GM10248 (cell line): ENCODE measurements at regions not wholly inside any gene's neighbourhood (a gene's known extent, or its start where the extent isn't known, plus 50 kb on each side); places are given as distances from the start of the nearest gene placed in this dataset.

Source experiments
- CTCF ChIA-PET: fragments of 300-600 bp; sonication (Branson Sonifier 250); formaldehyde crosslinking; extraction: SDS; loops from one replicate; lab custom pipeline; 2021; ENCODE audit warnings: antibody characterized with exemption; lab: Yijun Ruan, JAX
- POLR2A ChIA-PET: fragments of 350-650 bp; sonication (Branson Sonifier 250); formaldehyde crosslinking; extraction: SDS; loops from one replicate; lab custom pipeline; 2020; ENCODE audit warnings: antibody characterized with exemption; lab: Yijun Ruan, JAX
- DNase-seq: peaks from one replicate; pipeline ENCODE4 v3.0.0; 2012; ENCODE audit errors: extremely low spot score
- CTCF ChIP-seq: IDR thresholded peaks from 2 replicates; pipeline ENCODE4 v1.5.1; 2012; ENCODE audit warnings: mild to moderate bottlenecking, low read depth; ENCODE audit errors: extremely low read depth, missing control alignments, control extremely low read depth

GRCh38 chr3:15978801-15979200, 181.0 kb upstream of the ANKRD28 start:
- no peak for DNase-seq
- no peak for TF ChIP-seq CTCF
- POLR2A ChIA-PET = no interaction called here
- CTCF ChIA-PET = interaction anchor here (1.0 kb wide), 1 partner anchor 11 kb away, joined by 3 read pairs; no protein-coding TSS in a partner anchor

GRCh38 chr3:15979495-15979894, 181.7 kb upstream of the ANKRD28 start:
- ChIA-PET CTCF (no interaction called here), POLR2A (no interaction called here)
- no peak for DNase-seq
- TF ChIP-seq CTCF = no peak

GRCh38 chr3:15979900-15980299, 182.1 kb upstream of the ANKRD28 start:
- TF ChIP-seq CTCF = no peak
- DNase-seq = no peak
- ChIA-PET POLR2A (no interaction called here), CTCF (no interaction called here)

GRCh38 chr3:15982243-15982642, 184.5 kb upstream of the ANKRD28 start:
- ChIA-PET POLR2A (no interaction called here), CTCF (no interaction called here)
- DNase-seq = no peak
- no peak for TF ChIP-seq CTCF

GRCh38 chr3:15982667-15983196, 185.0 kb upstream of the ANKRD28 start:
- CTCF ChIA-PET = no interaction called here
- DNase-seq = no peak
- POLR2A ChIA-PET = no interaction called here
- TF ChIP-seq CTCF = no peak

GRCh38 chr3:15983232-15983631, 185.5 kb upstream of the ANKRD28 start:
- no peak for TF ChIP-seq CTCF
- POLR2A ChIA-PET = no interaction called here
- CTCF ChIA-PET = no interaction called here
- no peak for DNase-seq

GRCh38 chr3:15983693-15984092, 185.9 kb upstream of the ANKRD28 start:
- no peak for TF ChIP-seq CTCF
- ChIA-PET CTCF (no interaction called here), POLR2A (no interaction called here)
- no peak for DNase-seq
